ENCODE measurements at regions not wholly inside any gene's neighbourhood (a gene's known extent, or its start where the extent isn't known, plus 50 kb on each side); places are given as distances from the start of the nearest gene placed in this dataset.

DNA sequence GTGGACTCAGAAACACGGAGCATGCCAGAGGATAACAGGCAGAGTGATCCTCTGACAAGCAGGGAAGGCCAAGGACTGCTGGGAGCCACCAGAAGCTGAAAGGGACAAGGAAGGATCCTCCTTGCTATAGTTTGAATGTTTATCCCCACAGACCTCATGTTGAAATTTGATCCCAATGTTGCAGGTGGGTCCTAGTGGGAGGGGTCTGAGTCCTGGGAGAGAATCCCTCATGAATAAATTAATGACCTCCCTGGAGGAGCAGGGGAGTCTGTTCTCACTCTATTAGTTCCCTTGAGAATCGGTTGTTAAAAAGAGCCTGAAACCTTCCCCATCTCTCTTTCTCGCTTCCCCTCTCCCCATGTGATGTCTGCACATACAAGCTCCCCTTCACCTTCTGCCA is 124.4 kb downstream of the FBXO15 start:
- DNase-seq = no peak

DNA sequence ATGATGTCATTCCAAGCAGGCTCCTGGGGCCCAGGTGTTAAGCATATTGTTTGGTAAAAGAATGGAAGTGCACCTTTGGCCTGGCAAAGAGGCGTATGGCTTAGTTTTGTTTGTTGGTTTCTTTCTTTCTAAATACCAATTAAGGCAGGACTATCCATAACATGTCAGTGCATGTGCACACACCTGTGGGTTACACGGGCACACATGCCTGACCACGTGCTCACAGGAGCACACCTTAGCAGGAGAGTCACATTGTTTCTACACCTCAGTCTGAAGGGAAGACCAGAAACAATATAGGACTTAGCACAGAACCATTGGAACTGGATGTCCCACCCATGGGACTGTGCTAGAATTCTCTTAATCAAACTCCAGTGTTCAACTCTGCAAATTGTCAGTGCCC is 127.8 kb downstream of the FBXO15 start:
- DNase-seq = no peak

DNA sequence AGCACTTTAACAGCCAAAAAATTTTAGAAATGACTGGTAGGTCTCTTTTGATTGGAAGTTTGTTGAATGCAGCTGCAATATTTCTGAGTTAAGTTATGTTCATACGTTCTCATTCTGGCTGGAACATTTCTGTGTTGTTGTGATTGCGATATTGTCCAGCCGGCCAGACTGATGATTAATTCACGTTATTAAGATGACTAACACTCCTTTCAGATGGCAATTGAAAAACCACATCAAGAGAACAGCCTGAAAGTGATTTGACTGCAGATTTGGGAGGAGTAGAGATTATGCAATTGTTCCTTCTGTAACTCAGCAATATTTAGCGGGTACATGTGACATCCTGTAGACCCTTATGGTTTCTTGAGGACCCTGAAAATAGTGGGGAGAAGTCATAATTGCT is 133.7 kb downstream of the FBXO15 start:
- DNase-seq = peak; percentile 82

DNA sequence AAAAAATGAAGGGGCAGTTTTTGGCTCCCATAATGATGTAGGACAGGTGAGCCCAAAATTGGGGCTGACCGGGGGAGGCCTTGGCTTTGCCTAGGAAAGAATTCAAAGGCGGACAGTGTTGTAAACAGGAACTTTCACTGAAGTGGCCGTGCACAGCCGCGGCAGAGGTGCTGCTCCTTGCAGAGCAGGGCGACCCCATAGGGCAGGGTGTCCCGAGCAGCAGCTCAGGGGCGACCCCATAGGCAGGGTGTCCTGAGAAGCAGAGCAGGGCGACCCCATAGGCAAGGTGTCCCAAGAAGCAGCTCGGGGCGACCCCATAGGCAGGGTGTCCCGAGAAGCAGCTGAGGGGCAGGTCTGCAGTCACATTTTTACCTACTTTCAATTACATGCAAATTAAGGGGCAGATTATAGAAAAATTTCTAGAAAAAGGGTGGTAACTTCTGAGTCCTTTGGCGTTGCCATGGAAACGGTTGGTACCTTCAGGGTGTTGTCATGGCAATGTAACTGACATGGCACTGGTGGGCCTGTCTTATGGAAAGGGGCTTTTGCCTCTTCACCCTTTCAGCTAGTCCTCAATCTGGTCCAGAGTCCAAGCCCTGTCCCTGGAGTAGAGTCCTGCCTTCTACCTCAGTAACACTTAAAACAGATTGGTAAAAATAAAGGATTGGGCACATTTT is 134.5 kb downstream of the FBXO15 start:
- no peak for DNase-seq

DNA sequence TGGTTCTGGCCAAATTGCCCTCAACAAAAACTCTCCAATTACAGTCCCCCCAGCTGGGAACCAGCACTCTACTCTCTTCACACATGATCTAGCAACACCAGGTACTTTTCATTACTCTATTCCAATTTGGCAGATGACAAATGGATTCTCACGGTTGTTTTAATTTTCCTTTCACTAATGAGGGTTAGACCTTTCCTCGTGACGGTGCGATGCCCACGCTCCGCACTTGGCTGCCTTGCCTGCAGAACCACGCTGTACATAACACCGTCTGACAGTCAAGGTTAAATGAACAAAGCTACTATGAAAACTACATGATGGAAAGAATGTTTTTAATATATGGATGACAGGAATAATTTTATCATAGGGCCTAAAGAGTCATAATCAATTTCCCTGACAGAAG is 141.5 kb downstream of the FBXO15 start:
- no peak for DNase-seq

DNA sequence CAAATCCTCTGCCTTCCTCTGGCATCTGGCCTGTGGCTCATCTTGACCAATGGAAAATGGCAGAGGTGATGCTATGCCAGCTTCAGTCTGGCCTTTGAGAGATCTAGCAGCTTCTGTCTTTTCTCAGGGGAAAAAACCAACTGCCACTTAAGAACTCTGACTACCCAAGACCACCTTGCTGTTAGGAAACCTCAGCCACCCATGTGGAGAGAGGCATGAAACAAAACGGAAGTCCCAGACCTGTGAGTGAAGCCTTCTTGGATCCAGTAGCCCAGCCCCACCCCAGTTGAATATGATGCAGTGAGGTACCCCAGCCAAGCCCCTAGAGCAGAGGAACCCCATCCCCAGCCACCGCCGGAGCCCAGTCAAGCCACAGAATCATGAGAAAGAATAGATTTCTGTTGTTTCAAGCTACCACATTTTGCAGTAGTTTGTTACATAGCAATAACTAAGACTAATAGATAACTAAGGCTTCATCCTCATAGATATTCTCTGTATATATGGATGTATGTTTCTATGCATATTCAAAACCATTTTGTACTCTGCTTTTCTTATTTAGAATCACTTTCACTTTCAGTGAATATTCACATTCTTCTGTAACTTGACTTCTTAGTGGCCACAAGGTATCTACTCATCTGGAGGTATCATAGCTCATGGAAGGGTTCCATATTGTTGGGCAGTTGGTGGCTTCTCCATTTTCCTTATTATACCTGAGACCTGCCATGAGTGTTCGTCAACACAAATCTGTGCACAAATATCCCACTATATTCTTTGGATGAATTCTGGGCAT is 142.1 kb downstream of the FBXO15 start:
- DNase-seq = no peak

DNA sequence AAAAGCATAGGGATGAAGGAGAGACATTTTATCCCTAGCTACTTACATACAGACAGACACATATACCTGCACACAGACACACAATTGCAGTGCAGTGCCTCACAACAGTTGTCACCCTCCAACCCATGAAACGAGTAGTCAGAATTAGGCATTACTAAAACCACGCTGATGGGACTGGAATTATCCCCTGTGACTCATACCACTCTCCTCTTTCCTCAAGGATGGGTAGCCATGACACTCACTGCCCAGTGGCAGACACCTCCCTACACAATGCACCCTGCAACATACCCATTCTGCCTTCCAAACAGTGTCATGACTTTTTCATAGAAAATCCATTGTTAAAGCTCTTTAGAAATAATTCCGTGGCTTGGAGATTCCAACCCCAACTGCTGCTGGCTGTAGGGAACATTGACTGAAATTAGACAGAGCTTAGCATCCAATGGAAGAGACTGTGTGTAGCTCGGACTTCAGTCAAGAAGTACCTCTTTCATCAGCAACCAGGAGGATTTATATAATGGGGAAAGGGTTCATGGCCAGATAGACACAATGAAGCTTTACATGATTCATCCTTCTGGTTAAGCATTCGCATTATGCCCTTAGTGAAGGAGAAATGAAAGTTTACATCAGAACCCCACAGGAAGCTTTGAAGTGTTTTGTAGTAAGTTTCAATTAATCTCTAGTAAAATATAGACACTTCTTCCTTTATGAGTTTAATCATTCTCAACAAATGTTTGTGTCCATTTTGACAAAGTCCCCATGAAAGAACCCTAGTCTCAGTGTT is 155.2 kb downstream of the FBXO15 start:
- no peak for DNase-seq

DNA sequence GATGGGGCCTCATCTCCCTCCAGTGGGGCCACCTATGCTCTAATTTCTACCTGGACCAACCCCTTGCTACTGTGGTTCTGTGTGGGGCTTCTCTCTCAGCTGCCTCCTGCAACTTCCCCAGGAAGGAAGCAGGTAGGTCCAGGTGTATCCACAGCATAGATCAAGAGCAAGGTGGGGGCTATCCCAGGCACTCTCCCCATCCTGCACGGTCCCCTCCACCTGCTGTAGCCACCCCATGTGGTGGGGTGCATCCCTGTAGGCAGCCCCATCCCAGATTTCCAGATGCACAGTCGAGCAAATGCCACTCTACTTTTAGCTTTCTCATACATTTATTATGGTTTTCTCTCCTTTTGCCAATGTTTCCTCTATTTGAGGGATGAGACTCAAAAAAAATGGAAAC is 156.1 kb downstream of the FBXO15 start:
- DNase-seq = no peak

DNA sequence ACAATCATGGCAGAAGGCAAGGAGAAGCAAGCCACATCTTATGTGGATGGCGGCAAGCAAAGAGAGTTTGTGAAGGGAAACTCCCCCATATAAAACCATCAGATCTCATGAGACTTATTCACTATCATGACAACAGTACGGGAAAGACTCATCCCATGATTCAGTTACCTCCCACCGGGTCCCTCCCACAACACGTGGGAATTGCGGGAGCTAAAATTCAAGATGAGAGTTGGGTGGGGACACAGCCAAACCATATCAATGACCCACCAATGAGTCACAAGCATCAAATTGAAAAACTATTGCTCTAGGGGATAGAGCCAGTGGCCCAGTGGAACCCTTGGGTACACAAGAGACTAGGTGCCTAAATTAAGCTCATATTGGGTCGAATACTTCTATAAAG is 157.4 kb downstream of the FBXO15 start:
- no peak for DNase-seq

DNA sequence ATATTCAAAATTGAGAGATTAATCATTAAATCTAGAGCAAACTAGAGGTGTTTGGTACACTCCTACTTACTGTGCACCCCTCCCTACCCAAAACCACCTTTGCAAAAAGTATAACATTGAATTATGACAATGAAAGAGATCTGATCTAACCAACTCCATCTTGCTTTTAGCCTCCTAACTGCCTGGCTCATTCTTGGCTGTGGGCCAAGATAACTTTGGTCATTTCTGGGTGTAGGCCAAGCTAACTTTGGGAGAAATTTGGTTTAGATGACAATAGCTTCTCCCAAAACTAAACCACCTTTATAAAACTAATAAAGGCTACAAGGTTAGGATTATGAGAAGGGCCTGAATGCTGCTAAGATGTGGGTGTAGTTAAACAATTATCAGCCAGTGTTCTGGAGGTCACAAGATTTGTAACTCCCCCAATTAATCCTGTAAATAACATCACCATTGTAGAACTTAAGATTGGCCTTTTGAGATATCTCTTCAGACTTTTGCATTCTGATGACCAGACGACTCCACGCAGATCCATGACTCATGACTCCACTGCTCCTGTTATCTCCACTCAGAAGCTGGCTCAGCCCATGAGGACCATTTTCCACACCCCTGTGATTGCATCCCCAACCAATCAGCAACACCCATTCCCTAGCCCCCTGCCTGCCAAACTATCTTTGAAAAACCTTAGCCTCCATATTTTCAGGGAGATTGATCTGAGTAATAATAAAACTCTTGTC is 160.2 kb downstream of the FBXO15 start:
- no peak for DNase-seq

DNA sequence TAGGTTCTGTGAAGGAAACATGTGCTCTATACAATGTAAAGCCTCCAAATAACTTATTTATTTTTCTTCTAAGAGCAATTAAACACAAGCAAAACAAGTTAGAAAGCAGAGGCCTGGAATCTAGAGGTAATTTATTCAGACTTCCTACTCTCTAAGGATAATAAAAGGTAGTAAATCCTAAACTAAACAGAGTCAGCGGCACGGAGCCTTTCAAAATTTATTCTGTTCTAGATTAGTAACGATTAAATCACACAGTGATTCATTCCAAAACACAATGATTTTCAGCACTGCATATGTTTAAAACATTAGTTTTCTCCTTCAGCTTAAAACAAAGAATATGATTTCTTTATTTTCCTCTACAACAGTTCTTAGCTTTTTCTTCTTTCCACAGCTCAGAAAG is 160.9 kb downstream of the FBXO15 start:
- DNase-seq = no peak

DNA sequence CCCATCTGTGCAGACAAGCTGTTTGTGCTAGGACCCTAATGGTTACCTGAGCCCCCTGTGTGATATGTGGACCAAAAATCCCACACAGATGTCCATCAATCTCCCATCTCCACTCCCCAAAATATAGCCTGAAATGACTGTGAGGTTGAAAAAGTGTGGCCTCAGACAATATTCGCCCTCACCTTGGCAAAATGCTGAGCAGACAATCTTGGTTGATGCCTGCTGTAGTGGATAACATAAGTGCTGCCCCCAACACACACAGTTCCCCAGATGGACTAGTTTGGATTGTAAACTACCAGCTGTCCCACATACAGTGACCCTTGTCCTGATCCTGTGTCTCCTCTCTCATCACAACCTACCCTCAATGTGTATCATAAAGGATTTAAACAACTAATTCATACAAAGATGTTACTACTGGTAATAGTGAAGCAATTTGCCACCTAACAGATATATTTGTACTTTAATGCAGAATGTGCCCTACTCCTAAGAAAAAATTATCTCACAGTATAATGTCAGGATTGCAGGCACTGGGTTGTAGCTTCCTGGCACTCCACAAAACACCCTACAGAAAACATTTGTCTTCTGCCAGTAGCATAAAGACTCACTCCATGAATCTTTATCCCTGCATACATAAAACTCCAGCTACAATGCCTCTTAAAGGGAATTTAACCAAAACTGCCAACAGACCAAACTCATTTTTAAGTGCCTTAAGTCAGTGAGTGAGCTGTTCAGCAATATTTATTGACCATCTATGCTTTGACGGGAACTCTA is 161.6 kb downstream of the FBXO15 start:
- DNase-seq = no peak

DNA sequence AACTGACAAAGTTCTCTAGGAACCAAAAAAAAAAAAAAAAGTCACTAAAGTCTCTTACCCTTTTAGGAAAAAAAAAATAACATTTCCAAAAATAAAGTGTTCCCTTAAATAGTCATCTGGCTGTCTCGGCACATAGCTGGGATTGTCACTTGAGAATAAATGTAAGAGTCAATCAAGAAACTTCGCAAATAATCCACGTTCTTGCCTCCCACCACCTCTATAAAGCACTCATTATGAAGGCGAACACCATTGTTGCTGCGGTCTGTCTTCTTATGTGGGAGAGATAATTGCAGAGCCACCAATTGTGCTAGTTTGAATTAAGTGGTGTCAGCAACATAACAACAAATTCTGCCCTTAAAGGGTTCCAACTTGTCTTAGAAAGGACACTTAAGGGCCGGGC is 163.7 kb downstream of the FBXO15 start:
- DNase-seq = no peak

DNA sequence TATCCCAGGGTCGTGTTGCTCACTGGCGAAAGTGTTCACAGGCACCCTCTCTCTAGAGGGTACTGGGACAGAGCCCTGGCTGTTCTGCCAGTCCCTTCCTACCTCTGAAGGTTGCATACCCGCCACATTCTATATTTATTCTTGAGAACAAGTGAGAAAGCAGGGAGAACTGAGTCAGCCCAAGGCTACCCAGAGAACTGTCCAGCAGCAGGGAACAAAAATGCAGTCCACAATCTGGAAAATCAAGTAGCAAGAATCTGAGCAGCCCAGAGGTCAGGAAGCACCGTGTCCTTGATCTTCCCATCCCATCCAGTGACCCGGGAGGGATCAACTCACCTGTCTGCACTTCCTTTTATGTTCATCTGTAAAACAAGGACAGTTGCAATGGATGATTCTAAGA is 164.1 kb downstream of the FBXO15 start:
- DNase-seq = no peak

DNA sequence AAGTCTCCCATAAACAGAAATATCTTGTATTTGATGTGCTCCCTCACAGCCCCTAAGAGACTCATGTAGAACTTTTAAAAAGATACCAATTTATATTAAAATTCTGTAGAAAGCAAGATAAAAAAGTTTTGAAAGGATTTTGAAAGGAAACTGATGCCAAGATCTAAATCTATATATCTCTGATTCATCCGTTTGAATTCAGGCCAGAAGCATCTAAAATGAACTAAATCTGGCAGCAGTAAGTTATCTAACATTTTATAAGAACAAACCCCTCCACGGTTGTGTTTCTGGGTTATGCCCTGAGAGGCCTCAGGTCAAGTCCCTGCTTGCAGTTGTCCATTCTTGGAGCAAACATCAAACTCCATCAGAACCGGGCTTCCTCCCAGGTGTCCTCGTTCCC is 165.8 kb downstream of the FBXO15 start:
- DNase-seq = no peak

DNA sequence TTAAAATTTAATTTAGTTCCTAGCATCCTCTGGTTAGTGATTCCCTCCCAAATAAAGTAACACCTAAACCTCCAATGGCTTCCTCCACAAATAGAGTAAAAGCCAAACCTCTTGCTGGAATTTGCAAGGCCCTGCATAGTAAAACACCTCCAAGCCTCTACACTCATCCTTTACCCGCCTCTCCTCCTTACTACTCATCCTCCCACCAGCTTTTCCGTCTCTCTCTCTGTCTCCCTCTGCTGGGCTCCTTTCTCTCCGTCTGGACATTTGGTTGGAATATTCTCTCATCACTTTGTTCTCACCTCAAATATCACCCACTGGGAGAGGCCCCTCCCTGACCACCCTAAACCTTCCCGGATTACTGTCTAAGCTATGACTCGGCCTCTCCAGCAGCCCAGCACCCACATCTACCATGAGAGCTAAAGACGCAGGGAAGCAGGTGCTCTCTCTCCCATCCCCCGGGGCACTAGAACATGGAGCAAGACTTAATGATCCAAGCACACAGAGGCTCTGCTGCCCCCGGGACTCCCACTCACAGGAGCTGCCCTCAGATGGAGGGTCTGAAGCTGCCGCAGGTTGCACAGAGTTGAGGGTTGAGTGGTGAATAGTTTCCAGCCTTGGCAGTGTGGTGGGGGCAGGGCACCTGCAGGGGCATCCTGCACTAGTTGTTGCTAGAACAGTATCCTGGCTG is 167.2 kb downstream of the FBXO15 start:
- peak; percentile 6 for DNase-seq

DNA sequence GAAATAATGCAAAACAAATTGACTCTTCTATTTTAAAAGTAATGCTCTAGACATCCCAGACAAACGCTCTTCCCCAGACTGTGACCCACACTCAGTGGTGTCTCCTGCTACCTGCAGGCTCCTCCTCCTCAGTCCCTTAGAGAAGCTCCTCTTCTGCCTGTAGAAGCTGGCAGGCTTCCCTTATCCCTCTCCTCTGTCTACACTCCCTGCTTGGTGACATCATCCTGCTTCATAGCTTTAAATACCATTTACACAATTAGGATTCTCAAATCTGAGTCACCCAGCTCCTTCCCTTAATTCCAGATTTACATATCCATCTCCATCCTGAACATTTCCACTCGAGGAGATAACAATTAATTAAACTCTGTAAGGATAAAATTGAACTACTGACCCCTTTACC is 167.9 kb downstream of the FBXO15 start:
- DNase-seq = peak; percentile 8

DNA sequence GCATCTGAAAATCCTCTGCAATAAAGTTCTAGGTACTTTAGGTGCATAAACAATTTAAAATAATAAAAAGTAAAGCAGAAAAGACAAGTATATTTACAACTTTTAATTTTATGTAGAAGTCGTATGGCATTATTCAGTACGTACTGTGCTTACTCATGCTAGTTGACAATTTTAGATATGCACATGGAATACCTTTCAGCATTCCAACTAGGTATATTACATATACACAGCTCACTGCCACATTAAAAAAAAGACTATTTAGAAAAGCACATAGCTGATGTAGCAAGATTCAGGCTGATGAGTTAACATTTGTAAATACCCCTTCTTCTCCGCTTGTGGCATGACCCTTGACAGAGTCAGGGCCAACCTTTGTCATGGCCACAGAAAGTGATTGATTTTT is 171.2 kb downstream of the FBXO15 start:
- no peak for DNase-seq

DNA sequence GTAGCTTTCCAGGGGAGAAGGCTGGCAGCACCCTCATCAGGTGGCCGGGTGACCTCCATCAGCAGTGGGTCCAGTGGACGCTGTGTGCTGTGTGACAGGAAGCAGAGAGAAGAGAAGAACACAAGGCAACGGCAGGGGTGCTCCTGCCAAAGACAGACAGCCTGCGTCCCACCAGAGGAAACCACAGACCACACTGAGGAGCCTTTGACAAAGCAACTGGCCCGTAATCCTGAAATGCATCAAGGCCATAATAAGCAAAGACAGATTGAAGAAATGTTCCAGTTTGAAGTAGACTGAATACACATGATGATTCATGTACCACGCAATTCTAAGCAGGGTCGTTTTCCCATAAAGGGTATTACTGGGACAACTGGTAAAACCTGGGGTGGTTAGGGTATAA is 172.4 kb downstream of the FBXO15 start:
- no peak for DNase-seq

DNA sequence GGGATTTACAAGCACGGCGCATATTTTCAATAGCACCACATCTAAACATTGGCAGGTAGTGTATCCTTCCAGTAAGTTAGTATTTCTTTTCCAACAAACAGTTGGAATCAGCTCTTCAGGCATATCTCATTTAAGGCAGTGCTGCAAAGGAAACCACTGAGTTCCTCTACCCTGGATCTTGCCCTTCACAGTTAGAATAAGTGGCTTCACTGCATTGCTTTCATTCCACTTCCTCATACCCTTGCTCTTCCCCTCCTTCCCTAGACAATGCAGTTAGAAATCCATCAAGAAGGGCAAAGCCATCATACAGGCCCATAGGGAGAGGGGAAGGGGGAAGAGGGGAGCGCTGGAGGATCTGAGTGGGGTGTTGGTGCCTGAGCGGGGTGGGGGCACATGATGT is 173.7 kb downstream of the FBXO15 start:
- DNase-seq = no peak

DNA sequence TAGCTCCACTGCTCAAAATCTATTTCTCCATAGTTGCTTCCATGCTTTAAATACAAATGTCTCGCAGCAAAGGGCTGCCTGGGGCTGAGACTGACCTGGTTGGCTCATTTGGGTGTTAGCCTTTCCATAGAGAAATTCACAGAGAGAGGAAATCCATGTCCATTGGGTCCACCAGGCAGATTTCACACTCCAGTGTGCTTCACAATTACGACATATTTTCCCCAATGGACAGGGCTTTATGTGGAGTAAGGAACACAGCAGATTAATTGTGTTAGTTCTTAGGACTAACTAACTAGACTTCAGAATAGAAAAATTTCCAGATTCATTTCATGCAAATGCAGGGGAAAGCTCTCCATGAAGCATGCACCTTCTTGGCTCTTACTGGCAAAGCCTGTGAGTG is 180.7 kb downstream of the FBXO15 start:
- DNase-seq = no peak

DNA sequence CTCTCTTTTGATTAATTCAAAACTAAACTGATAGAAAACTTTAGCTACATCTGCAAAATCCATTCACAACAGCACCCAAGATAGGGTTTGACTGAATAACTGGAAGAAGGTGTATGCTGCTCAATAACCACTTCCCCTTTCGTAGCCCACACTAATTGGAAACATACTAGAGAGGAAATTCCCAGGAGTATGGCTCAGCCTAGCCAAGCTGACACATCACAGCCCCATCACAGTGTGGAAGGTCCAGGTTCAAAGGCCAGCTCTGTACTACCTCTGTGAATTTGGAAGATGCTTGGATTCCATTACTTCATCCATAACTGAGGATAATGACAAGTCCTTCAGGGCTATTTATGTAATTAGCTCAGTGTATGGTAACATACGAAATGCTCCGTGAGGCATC is 185.4 kb downstream of the FBXO15 start:
- peak; percentile 48 for DNase-seq

All from suppressor macrophage treated with lipopolysaccharide for 4 hours (primary cell).